HT1080 (cell line): ENCODE measurements at regions not wholly inside any gene's neighbourhood (a gene's known extent, or its start where the extent isn't known, plus 50 kb on each side); places are given as distances from the start of the nearest gene placed in this dataset.
A peak's percentile ranks its signal among the peaks of the same experiment; 100 is the strongest.

Source experiments
- DNase-seq: peaks from one replicate; pipeline ENCODE4 v3.0.0-alpha.2; 2015; ENCODE audit warnings: low read depth

DNA sequence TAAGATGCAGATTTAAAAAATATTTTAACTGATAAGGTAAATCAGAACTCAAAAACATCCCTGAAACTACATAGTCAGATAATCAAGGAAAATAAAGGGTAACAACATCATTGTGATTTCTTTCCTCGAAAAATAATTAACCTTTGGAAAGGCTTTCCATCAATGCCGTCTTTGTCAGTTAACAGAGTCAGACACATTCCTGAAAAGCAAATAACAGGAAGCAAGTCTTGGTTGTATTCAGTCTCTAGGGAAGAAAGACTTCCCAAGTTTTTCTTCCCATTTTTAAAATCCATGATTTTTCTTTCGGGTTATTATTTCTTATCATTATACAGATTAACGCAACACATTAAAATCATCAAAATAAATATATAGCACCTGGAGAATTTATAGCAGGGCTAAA is 256.4 kb upstream of the CDH6 start:
- no peak for DNase-seq

DNA sequence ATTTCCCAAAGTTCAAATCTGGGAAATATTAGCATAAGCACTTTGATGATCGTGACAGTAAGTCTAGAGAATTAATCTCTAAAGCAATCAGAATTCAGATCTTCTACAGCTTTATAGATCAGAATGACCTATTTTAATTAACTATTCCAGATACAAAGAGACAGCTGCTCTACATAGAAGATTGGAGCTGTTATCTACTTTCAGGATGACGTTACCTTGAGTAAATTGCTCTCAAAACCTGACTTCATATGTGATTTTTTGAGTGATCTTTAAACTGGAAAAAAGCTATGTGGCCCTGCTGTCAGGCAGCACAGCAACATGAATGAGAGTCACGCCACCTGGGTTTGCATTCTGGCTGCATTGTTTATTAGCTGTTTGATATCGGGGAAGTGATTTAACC is 259.9 kb upstream of the CDH6 start:
- DNase-seq: no peak

DNA sequence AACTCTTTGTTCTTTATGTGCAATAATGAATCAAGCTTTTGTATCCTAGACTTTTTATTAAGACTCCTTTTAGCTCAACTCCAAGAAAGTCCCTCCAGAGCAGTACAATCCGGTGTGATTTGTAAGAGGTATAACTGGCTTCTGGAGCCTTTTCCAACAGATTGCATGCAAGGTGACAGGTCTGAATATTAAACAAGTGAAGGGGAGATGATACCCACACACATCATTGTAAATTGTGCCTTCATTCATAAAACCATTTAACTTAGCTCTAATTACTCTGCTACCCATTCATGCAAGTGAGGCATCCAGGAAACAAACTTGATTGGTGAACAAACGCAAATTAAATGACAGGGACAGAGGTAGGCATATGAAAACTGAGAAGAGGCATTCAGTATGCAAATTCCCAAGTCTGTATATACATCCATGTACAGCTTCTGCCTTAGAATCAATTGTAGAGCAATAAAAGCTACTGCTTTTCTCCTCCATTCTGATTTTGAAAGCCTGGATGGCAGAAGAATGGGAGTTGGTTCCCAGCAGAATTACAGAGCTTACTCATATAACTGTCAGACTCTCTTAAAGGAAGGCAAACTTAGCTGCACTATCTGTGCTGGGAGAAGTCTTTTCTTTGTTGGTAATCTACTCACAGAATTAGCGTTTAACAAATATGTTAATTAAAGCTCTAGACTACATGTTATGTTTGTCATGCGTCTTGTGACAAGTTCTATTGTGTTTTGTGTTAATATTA is 261.0 kb upstream of the CDH6 start:
- no peak for DNase-seq

DNA sequence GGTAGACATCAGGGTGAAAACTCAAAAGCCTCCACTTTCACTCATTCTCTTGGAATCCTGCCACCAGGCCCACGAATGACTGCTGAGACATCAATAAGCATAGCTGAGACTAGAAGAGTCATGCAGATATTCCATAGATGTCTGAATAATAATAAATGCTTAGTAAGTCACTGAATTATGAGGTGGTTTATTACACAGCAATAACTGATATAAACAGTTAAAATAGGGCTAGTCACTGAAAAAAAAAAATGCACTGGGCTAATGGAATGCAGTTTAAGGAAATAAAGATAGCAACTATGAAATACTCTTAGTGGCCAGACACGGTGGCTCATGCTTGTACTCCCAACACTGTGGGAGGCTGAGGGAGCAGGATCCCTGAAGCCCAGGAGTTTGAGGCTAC is 262.8 kb upstream of the CDH6 start:
- no peak for DNase-seq

DNA sequence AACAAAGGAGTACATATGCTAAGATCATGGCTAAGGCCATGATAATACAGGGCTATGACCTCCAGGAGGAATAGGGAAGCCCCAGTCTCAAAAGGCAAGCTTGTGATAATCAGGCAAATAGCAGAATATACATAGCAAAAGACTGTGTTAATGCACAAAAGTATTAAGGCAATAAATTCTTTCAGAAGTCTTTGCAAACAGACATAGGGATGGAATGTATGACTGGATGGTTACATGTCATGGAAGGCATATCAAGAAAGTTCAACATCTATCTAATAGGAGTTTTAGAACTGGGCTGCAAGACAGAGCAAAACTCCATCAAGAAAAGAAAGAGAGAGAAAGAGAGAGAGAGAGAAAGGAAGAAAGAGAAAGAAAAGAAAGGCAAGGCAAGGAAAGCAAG is 264.5 kb upstream of the CDH6 start:
- DNase-seq: no peak

DNA sequence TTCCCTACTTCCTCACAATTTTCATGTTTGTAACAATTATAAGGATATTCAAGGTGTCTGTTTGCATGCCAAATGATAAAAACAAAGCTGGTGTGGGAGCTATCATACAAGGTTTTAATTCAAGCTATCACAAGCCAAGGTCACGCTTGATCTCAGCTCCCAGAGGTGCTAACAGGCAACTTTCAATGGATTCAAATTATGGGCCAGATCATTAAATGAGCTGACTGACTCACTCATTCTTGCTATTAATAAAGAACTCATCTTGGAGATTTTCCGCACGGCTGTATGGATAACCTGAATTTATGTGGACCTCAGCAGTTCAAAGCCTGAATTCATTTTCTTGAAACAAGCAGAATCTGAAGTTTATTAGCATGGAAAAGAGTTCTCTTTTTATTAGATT is 267.3 kb upstream of the CDH6 start:
- no peak for DNase-seq

DNA sequence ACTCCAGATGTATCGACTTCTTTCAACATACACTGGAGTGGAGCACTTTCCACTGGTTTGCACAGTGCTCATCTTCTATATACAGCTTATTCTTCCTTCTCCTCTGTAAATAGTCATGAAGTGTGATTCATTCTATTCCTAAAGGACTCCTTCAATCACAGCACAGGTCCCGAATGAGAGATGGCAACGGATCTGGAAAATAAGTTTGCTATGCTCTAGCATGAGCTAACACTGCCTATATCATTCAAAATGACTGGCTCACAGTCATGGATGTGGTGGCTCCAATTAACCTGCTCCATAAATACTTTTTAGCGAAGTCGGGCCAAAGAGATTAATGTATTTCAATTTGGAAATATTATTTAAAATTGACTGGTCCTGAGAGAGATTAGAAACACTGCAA is 272.1 kb upstream of the CDH6 start:
- no peak for DNase-seq

DNA sequence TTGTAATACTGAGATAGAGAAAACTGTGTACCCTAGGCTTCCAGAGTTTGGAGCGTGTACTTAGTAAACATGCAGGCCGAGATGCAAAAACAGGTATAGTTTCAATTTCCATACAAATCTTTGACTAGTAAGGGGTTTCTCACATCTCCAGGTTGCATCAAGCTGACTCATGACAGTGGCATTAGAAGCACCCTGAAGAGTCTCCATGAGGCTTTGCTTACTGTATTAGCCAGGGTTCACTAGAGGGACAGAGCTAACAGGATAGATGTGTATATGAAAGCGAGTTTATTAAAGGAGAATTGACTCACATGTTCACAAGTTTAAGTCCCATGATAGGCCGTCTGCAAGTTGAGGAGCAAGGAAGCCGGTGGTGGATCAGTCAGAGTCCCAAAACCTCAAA is 275.3 kb upstream of the CDH6 start:
- DNase-seq: peak; percentile 56

DNA sequence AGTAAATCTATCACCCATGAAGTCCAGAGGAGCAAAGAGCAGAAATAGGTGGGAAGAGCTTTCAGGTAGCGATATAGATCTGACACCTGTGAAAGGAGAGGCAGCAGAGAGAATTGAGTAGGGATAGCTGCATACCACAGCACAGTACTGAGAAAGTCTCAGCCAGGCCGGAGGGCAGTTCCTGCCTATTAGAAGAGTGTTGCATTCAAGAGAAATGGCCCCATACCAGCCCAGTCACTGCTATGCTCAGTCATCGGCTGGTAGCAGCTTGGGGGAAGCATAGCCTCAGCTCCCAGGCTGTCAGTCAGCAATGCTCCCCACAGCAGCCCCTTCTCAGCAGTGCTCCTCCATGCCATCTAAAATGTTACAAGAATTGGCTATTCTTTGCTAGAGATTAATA is 285.1 kb upstream of the CDH6 start:
- DNase-seq: no peak

DNA sequence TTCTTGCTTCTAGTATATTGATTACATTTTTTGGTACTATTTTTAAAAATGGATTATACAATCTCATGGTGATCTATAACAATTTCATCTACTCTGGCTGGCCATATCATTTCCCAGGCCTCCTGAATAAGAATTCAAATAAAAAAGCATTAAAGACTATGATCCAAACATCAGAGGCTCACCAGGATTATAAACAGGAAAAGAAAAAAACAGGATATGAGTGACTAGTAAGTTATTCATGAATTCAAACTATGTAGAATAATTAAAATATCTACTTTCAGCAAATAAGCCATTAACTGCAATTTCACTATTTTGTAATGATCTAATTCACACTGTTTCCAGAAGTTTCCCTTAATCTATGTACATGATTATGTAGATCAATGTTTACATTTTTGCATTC is 293.1 kb upstream of the CDH6 start:
- no peak for DNase-seq

DNA sequence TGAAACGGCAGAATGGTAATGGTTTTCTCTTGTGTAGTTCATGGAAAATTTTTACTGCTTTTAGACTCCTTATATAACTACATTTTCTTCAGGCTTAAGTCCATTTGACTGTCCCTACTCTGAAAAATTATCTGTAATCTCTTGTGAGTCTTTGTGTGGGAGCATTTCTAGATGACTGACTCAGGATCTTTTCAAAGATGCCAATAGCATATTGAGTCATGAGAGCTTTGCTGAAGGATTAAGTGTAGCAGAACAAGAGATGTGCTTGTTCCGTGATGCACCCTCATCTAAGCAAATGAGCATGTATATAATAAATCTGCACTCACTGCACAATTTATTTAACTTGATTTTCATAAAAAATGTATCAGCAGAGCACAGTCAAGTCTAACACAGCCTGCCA is 298.7 kb upstream of the CDH6 start:
- DNase-seq: peak; percentile 3

DNA sequence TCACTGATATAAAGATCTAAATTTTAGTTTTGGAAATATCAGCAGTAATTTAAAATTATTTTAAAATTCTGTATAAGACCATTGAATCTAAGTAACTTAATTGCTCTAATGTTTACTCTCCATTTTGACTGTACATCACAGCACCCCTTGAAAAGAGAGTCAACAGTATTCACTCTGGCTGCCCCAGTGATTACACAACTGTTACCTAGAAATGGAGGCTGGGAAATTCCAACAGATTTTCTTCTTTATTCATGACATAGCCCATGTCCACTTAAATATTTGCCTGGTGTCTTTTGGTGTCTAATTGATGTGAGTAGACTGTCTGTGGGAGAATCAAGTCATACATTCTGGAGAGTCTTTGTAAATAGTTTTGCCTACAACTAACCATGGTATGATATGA is 301.8 kb upstream of the CDH6 start:
- DNase-seq: no peak

DNA sequence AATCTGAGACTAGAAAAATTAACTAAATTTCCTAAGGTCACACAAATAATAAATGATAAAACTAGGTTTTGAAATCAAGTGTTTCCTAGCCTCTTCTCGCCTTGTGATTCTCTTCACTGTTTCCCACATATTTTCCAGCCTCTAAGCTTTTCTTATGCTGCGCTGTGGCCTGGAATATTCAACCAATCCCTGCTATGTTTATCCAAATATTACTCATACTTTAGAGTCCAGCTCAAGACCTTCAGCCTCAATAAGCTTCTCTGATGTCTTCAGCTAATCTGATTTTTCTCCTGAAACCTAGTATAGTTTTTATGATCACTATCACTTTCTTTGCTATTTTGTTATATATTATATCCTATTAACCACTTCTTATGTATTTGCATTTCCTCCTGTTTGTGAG is 303.1 kb upstream of the CDH6 start:
- DNase-seq: no peak

DNA sequence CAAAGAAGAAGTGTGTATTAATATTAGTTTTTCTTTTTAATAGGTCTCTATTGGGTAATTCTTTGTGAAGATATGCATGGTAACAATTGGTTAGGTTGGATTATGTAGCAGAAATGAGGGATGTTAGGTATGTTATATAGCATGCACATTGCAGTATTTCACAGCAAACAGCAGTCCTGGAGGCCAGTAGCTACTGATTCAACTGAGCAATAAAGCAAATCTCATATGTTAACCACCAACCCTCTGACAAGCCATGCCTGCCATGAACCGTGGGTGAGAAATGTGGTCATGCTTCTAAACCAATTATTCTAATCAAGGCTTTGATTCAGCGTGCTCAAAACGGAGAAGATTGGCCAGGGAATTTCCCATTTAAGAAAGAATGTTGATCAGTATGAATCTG is 313.0 kb upstream of the CDH6 start:
- no peak for DNase-seq

DNA sequence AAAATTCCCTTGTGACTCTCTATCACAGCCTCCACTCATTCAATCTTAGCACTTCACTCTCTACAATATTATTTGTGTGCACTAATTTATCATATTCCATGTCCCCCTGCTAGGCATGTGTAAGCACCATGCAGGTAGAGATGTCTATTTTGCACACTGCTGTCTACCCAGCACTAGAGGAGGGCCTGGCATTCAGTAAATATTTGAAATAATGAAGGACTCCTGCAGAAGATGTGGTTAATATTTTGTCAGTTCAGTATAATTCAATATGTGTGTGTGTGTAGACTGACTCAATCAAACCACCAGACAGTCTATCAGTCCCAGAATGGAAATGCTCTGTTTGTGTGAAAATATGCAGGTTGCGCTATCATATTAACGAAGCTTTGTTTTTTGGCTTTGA is 313.6 kb upstream of the CDH6 start:
- no peak for DNase-seq

DNA sequence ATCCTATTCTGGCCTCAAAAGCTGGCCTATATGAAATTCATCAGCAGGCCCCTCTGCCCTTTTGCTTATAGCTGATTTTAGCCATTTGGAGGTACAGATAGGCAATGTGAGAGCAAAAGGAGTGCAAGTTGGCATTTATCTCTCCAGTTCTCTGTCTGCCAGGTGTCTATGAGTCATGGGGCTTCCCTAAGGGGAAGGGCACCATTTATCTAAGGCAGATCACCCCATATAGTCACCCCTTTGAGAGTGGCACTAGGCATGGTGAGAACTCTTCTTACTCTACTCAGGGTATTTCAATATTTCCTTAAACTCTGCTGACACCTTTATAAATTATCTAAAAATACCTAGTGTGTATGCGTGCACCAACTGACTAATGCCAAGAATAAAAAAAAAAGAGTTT is 314.7 kb upstream of the CDH6 start:
- DNase-seq: peak; percentile 12

DNA sequence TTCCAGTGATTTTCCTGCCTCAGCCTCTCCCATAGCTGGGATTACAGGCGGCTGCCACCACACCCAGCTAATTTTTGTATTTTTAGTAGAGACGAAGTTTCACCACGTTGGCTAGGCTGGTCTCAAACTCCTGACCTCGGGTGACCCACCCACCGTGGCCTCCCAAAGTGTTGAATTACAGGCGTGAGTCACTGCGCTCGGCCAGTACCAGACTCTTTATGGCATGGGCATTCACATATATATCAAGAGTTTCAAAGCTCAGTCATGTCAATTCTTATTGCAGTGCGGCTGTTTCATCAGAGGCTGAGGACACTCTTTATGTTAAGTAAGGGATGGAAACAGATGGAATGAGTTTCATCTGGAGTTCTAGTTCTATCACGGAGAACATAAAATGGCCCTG is 315.2 kb upstream of the CDH6 start:
- peak; percentile 39 for DNase-seq

DNA sequence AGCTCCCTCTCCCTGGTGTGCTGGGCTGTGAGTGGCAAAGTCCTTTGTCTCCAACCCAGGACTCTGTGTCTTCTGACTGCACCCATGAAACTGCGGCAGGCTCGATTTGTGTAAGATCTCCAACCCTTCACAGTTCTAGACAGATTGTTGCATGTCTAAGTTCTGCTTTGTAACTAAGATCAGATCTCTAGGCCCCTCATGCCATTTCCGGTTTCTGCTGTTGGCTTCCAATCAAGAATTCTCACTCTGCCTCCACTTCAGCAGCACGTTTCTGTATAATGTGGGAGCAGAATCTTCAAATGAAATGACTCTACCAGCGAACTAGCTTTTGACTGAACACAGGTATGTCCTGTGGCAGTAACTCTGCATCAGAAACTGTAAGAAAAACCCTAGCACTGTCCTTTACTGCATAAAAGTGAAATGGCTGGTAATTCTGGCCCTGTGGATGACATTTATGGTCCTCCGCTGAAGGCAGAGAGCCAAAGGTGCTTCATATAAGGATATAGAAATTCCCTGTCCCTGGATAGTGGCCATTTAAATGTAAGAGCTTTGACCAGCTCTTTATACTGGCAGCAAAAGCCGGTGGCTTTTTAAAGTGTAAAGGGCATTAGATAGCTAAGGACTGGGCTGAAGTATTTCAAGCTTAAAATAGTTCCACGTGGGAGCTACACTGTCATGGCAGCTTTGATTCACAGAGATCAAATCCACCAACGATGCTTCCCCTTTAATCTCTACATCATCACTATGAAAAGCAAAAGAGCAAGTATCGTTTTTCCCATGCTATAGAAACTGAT is 319.0 kb upstream of the CDH6 start:
- no peak for DNase-seq

DNA sequence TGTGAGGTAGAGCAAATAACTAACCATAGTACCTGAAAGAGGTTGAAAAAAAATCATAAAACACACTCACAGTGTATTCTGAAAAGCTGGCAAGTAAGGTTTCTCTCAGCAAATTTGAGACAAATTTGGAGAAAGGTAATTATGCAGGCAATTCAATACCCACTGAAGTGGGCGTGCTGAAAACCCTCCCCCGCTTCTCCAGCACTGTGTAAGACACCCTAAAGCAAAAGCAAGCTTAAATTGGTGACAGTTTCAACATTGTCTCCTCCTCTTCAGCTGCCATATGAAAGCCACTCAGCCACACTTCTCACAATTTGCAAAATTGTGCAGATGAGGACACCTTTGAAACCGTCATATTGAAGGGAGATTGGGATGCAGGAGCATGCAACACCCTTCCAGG is 322.3 kb upstream of the CDH6 start:
- no peak for DNase-seq

DNA sequence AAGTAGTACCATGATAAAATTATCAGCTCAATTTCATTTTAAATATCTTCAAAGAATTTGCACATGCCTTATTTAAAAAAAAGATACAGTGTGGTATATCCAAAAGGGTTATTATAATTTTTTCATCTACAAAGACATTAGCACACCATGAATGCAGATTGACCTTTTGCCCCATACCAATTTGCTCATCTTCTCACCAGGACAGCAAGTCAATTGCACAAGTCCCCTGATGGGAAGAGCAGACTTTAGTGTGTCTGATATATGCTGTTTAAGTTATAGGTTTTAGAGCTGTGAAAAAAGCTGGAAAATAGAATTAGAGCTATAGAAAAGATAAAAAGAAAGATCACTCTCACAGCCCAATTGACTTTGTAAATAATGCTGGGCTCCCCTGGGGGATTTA is 325.8 kb upstream of the CDH6 start:
- no peak for DNase-seq

DNA sequence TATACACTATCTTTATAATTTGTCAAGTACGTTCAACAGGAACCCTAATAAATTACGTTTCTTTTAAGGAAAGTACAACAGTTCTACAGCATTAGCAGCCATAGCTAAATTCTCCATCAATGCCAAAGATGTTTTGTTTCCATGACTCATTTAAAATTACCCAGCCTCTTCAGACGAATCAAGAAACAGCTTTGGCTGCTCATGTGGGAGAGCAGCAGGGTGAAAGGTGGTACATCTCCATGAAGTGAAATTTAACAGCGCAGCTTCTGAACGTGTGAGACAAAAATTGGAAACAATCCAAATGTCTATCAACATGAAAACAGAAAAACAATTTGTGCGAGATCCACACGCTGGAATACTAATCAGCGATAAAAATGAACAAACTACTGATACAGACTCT is 327.3 kb upstream of the CDH6 start:
- no peak for DNase-seq

DNA sequence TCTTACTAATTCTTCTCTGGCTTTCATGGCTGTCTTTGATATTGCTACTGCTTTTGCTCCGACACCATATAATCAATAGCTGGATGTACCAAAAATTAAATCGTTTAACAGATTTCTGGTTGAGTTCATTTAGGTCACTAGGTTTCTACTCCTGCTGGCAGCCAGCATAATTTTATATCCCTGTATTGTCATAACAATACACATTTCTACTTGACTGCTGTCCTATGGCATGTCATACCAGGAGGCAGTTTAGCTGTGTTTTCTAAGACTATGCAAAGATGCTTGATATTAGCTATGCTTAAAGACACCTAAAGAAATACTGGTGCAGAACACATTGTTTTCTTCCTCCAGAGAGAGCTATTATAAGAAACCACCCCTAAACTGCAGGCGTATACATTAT is 337.2 kb upstream of the CDH6 start:
- no peak for DNase-seq

DNA sequence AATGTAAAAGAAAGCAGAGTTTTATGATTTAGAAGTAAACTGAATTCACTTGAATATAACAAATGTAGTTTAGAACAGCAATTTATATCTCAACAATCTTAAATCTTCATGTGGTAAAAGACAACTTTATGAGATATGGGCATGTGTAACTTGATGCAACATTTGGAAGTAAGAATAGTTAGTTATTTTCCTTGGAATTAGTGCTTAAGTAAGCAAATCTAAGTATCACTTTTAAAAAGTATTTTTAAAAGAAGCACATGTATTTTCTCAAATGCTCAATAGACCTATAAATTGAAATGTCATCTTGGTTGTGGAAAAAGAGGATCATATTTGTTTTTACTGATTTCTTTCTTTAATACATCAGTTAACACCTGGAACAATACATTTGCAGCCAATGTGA is 340.3 kb upstream of the CDH6 start:
- DNase-seq: no peak
